HG03469 (cell line): ENCODE measurements at regions not wholly inside any gene's neighbourhood (a gene's known extent, or its start where the extent isn't known, plus 50 kb on each side); places are given as distances from the start of the nearest gene placed in this dataset.
A peak's percentile ranks its signal among the peaks of the same experiment; 100 is the strongest.
"Not testable (repeated sequence)": the region's sequence is repeated elsewhere in the genome, so short reads cannot be mapped to it uniquely, and the experiment has no call there.

Experiments
- ATAC-seq: cut with Tn5 transposase; IDR thresholded peaks from one replicate; pipeline ENCODE4 v1.9.1; 2021; ENCODE audit warnings: mild to moderate bottlenecking, moderate library complexity, moderate number of reproducible peaks; ENCODE audit not compliant: unreplicated experiment

- no peak for ATAC-seq
Observed at GRCh38 chr5:108536321-108536720, 154.4 kb upstream of the FBXL17 start.

GRCh38 chr5:108532129-108532445 is 150.2 kb upstream of the FBXL17 start:
- not testable (repeated sequence) for ATAC-seq

- no peak for ATAC-seq
Observed at GRCh38 chr5:108531367-108532128, 149.7 kb upstream of the FBXL17 start.

- ATAC-seq, result no peak
Observed at GRCh38 chr5:108530706-108531105, 148.8 kb upstream of the FBXL17 start.

GRCh38 chr5:108529381-108529780 is 147.5 kb upstream of the FBXL17 start:
- ATAC-seq, result no peak

GRCh38 chr5:108528655-108529054 is 146.8 kb upstream of the FBXL17 start:
- ATAC-seq, result no peak

GRCh38 chr5:108524564-108524963 is 142.7 kb upstream of the FBXL17 start:
- no peak for ATAC-seq

GRCh38 chr5:108523360-108523759 is 141.5 kb upstream of the FBXL17 start:
- ATAC-seq, result peak; percentile 25

- peak; percentile 26 for ATAC-seq
Observed at GRCh38 chr5:108521841-108522506, 140.1 kb upstream of the FBXL17 start.

- ATAC-seq, result peak; percentile 86
Observed at GRCh38 chr5:108521011-108521700, 139.3 kb upstream of the FBXL17 start.

- ATAC-seq, result no peak
Observed at GRCh38 chr5:108516785-108517184, 134.9 kb upstream of the FBXL17 start.

- ATAC-seq, result no peak
Observed at GRCh38 chr5:108515517-108516105, 133.7 kb upstream of the FBXL17 start.

GRCh38 chr5:108508979-108509378 is 127.1 kb upstream of the FBXL17 start:
- ATAC-seq, result no peak

GRCh38 chr5:108507631-108508030 is 125.7 kb upstream of the FBXL17 start:
- no peak for ATAC-seq

GRCh38 chr5:108505608-108506007 is 123.7 kb upstream of the FBXL17 start:
- no peak for ATAC-seq

GRCh38 chr5:108504974-108505373 is 123.1 kb upstream of the FBXL17 start:
- no peak for ATAC-seq

- no peak for ATAC-seq
Observed at GRCh38 chr5:108503986-108504385, 122.1 kb upstream of the FBXL17 start.

- ATAC-seq, result not testable (repeated sequence)
Observed at GRCh38 chr5:108495615-108496014, 113.7 kb upstream of the FBXL17 start.

- no peak for ATAC-seq
Observed at GRCh38 chr5:108487951-108488350, 106.1 kb upstream of the FBXL17 start.

- ATAC-seq, result no peak
Observed at GRCh38 chr5:108484035-108484434, 102.1 kb upstream of the FBXL17 start.

- ATAC-seq, result no peak
Observed at GRCh38 chr5:108481355-108481931, 99.5 kb upstream of the FBXL17 start.
